Endothelial cell of umbilical vein (primary cell): ENCODE measurements at regions not wholly inside any gene's neighbourhood (a gene's known extent, or its start where the extent isn't known, plus 50 kb on each side); places are given as distances from the start of the nearest gene placed in this dataset.

Experiments used
- CTCF ChIP-seq, 2 donors: IDR thresholded peaks; 1 replicate in 1 of 2; 2 replicates in 1 of 2; pipeline ENCODE4 v1.5.1; 2011; ENCODE audit warnings: low read length in 2 of 2, mild to moderate bottlenecking in 2 of 2, moderate library complexity in 2 of 2, control low read depth in 1 of 2, inconsistent platforms in 1 of 2, low read depth in 1 of 2; ENCODE audit not compliant: insufficient read depth in 1 of 2; ENCODE audit errors: extremely low read depth in 1 of 2
- MAX ChIP-seq: IDR thresholded peaks from 2 replicates; pipeline ENCODE4 v1.6.1; 2011; ENCODE audit not compliant: insufficient read depth, insufficient read length
- POLR2A ChIP-seq: IDR thresholded peaks from 2 replicates; pipeline ENCODE4 v1.6.1; 2012; ENCODE audit warnings: low read depth, mild to moderate bottlenecking, control low read depth, low read length
- POLR2AphosphoS5 ChIP-seq: IDR thresholded peaks from 2 replicates; pipeline ENCODE4 v1.6.1; 2012; ENCODE audit warnings: low read depth, mild to moderate bottlenecking, control low read depth, low read length, moderate library complexity; ENCODE audit not compliant: insufficient read depth

DNA sequence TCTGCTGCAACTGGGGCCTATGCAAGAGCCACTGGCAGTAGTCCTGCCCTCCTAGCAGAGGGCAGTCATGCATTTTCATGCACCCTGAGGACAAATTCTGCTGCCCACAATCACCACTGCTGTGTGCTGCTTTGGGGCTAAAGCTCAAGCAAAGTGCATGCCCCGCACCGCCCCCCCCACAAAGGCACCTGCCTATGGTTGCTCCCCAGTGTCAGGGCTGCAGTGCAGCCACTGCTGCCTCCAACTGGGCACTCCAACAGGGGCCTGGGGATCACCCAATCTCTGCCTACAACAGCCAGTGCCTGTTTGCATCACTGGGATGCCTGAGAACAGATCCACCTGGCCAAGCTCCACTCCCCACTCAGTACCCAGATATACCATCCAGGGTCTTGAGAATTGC, 417.0 kb downstream of the HTR7 start:
- TF ChIP-seq MAX (no peak), POLR2AphosphoS5 (no peak), CTCF (IDR thresholded peaks at IDR 0.05; ENCODE audit: extremely low read depth in 1 of 2, insufficient read depth in 1 of 2, low read depth in 1 of 2, low read length in 2 of 2) (no peak), POLR2A (no peak)
